NOMO-1 (cell line): ENCODE measurements at regions not wholly inside any gene's neighbourhood (a gene's known extent, or its start where the extent isn't known, plus 50 kb on each side); places are given as distances from the start of the nearest gene placed in this dataset.
A peak's percentile ranks its signal among the peaks of the same experiment; 100 is the strongest.
"Not testable (repeated sequence)": the region's sequence is repeated elsewhere in the genome, so short reads cannot be mapped to it uniquely, and the experiment has no call there.

Experiments
- DNase-seq, 2 experiments: peaks; one replicate each; lab custom pipeline; 2025; ENCODE audit not compliant: unreplicated experiment in 2 of 2; lab: John Stamatoyannopoulos, UW

GRCh38 chr12:68477906-68478305 lies 132.8 kb upstream of the RAP1B start:
- DNase-seq = no peak

- no peak for DNase-seq
These were observed 132.0 kb upstream of the RAP1B start for GRCh38 chr12:68478516-68479260.

- DNase-seq = no peak
These were observed 131.3 kb upstream of the RAP1B start for GRCh38 chr12:68479261-68479895.

GRCh38 chr12:68479896-68480291 lies 130.8 kb upstream of the RAP1B start:
- DNase-seq = no peak

- DNase-seq = no peak
These were observed 130.2 kb upstream of the RAP1B start for GRCh38 chr12:68480526-68480925.

GRCh38 chr12:68481181-68481941 lies 129.3 kb upstream of the RAP1B start:
- peak in 1 of 2 experiments; percentile 8 for DNase-seq

- no peak for DNase-seq
These were observed 128.7 kb upstream of the RAP1B start for GRCh38 chr12:68482014-68482413.

- DNase-seq = no peak
These were observed 128.0 kb upstream of the RAP1B start for GRCh38 chr12:68482660-68483059.

- DNase-seq = peak in 1 of 2 experiments; percentile 7
These were observed 126.9 kb upstream of the RAP1B start for GRCh38 chr12:68483592-68484383.

- not testable (repeated sequence) for DNase-seq
These were observed 126.1 kb upstream of the RAP1B start for GRCh38 chr12:68484578-68484977.

GRCh38 chr12:68486449-68486848 lies 124.2 kb upstream of the RAP1B start:
- not testable (repeated sequence) for DNase-seq

- no peak for DNase-seq
These were observed 122.9 kb upstream of the RAP1B start for GRCh38 chr12:68487721-68488309.

GRCh38 chr12:68489273-68489672 lies 121.4 kb upstream of the RAP1B start:
- no peak for DNase-seq

- no peak for DNase-seq
These were observed 120.2 kb upstream of the RAP1B start for GRCh38 chr12:68490476-68490875.

GRCh38 chr12:68491204-68491960 lies 119.3 kb upstream of the RAP1B start:
- no peak for DNase-seq

- DNase-seq = no peak
These were observed 115.2 kb upstream of the RAP1B start for GRCh38 chr12:68495336-68496070.

GRCh38 chr12:68497107-68497506 lies 113.6 kb upstream of the RAP1B start:
- DNase-seq = peak in 1 of 2 experiments; percentile 49

- peak; percentile 38 to 82 for DNase-seq
These were observed 113.0 kb upstream of the RAP1B start for GRCh38 chr12:68497702-68498101.

GRCh38 chr12:68498736-68499135 lies 112.0 kb upstream of the RAP1B start:
- no peak for DNase-seq
